Urothelium cell line (cell line): ENCODE measurements at regions not wholly inside any gene's neighbourhood (a gene's known extent, or its start where the extent isn't known, plus 50 kb on each side); places are given as distances from the start of the nearest gene placed in this dataset.

Experiments used
- DNase-seq: peaks from one replicate; pipeline ENCODE4 v3.0.0; 2011; ENCODE audit warnings: low spot score, mixed read lengths
- FAIRE-seq: peaks from 2 replicates; lab custom pipeline; 2011; peaks lifted over from hg19 to GRCh38; lab: Jason Lieb, UNC

DNA sequence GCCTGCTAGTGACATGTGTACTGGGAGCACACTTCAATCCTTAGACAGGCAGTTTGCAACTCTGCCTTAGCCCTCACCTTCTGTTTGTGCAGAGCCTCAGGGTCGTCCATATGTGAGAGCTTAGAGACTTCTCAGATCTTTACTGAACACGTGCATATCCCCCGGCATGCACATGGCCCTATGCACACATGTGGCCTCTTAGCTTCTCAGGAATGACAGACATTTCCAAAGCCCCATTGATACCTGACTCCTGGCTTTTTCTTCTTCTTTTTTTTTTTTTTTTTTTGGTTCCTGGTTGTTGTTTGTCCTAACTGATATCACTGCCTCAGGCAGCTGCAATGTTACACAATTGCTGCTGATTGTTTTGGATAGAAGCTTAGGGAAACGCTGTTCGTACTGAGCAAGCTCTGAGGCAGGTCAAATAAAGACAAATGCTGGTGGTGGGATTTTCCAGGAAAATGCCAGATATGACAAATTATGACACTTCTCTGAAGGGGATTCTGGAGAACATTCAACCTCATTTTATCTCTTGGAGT, 107.2 kb upstream of the RGMA start:
- DNase-seq = no peak
- no peak for FAIRE-seq

DNA sequence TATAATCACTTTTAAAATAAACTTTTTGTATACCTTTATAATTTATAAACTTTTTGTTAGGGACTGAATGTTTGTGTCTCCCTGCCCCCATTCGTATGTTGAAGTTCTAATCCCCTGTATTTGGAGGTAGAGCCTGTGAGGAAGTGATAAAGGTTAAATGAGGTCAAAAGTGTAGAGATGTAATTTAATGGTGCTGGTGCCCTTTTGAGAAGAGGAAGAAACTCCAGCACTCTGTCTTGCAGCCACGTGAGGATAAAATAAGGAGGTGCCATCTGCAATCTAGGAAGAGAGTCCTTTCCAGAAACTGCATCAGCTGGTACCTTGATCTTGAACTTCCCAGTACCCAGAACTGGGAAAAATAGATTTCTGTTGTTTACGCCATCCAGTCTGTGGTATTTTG, 106.1 kb upstream of the RGMA start:
- no peak for FAIRE-seq
- no peak for DNase-seq

DNA sequence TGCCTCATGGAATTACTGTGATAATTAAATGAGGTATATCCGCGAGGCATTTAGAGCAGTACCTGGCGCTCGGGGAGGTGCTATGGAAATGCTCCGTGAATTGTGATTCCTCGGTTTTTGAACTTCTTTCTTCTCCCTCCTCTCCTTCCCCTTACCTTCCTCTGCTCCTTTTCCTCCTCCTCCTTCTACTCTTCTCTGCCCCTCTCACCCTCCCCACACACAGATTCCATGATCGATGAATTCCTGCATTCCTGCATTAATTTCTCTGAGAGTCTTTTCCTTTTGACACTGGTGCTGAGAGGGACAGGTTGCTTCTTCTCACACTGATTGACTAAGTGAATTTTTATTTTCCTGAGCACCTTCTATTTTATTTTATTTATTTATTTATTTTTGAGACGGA, 101.2 kb upstream of the RGMA start:
- DNase-seq = no peak
- no peak for FAIRE-seq

DNA sequence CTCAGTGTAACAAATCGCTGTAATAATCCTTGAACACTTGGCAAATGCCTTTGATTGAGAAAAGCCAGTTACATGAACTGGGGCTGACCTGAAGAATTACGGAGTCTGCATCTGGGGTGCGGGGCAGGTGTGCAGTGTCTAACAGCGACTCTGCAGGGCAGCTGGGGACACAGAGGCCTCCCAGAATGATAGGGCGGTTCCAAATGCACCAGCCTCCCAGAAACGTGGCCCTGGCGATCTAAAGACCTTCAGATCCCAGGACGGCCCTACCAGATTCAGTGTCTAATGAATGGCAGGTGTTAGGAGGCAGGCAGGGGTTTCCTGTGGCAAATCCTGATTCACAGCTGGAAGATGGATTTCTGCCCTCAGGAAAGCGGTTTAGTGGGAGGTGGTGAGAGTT, 100.5 kb upstream of the RGMA start:
- FAIRE-seq (no peak), DNase-seq (no peak)

DNA sequence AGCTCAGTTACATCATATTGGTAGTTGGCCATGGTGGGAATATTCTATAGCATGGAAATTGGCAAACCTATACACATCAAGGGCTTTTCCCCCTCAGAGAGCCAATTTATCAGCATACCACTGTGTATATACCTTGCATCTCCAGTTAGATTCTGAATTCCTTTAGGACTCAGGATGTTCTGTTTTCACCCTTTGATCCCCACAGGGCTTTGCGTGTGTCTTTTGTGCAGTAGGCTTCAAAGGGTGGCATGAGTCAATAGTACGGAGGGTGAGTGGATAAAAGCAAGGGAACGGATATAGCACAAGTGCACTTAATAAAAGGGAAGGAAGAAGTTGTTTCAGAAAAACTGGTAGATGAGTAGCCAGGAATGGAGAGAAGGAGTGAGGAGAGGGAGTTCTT, 99.2 kb upstream of the RGMA start:
- DNase-seq = no peak
- FAIRE-seq = no peak

DNA sequence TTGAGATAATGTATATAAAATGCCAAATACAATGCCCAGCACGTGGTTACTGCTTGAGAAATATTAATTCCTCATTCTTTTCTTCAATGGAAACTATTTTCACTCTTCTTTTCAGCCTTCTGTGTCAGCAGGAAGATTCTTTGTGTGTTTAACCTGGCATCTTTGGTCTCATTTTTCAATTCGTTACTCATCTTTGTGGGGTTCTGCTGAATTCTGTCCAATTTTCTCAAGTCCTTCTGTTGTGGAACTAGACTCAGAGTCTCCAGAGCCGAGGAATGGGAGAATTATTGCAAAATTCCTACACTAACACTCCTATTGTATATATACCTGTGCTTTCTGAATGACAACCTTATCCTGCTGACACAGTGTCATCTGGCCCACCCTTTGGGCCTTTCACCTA, 96.8 kb upstream of the RGMA start:
- no peak for DNase-seq
- no peak for FAIRE-seq

DNA sequence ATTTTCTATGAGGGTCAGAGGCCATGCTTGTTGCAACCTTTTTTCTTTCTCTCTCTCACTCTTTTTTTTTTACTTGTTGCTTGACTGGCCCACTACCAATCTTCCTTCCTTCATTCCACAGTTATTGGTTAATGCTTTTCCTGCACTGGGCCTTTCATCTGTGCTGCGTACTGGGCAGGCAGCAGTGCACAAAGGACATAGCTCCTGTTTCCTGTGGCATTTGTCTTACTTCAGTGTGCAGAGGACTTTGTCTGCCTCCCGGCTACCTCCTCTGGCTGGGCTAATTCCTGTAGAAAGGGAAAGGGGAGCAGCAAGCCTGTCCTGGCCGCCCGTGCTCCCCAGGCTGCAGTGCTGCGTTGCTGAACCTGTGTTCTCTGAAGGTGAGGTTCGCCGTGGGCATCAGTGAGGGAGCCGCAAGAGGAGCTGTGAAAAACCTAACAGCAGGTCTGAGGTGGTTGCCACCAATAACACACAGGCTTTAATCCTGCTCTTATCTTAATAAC, 93.7 kb upstream of the RGMA start:
- no peak for FAIRE-seq

DNA sequence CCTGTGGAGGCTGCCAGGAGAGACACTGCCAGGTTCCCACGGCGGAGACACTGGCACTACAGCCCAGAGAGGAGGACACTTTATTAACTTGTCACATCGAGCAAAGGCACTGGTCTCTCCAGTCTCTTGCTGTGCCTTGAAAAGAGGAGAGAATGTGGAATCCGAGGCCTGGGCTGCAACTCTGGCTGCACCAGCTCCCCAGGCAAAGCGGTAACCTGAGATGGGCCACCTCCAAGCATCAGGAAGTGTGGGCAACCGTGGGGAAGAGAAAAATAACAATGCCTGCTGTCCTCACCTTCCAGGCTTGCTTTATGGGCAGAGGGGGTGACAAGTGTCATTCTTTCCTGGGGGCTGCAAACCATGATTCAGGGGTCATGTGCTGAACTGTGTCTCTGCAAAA, 91.6 kb upstream of the RGMA start:
- no peak for DNase-seq
- FAIRE-seq = no peak

More for the DNA sequence above, 93.7 kb upstream of the RGMA start:
- DNase-seq = no peak

DNA sequence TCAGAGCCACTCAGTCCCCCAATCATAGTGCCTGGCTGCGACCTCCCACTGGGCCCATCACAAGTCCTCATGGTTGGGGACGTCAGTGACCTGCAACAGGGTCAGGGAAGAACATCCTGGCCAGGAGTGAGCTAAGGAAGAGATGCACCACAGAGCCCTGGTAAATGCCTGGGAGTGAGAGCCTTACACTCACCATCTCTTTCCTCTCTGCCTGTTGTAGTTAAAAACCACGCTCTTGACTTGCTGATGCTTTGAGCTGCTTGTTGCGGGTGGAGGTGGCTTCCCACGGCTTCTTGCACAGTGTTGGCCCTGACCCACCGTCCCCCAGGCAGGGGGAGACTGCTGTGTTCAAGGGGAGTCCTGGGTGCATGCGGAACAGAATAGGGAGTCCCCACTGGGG, 91.1 kb upstream of the RGMA start:
- no peak for FAIRE-seq
- DNase-seq = no peak

DNA sequence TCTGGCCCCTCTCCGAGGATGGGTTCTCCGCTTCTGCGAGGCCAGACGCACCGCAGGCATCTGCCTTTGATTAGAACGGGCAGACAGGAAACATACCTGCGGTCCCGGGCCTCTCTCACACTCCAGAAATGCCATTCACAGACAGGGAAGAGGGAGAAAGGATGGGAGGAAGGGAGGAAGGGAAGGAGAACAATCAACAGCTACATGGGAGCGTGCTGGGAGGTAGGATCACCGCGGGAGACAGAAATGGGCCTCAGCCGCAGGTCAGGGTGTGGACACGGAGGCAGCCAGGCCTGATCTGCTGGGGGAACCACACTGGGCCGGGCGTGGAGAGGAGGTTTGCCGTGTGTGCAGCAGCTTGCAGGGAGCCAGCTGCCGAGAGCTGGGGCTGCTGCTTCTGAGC, 90.7 kb upstream of the RGMA start:
- no peak for FAIRE-seq
- peak; percentile 64 for DNase-seq

DNA sequence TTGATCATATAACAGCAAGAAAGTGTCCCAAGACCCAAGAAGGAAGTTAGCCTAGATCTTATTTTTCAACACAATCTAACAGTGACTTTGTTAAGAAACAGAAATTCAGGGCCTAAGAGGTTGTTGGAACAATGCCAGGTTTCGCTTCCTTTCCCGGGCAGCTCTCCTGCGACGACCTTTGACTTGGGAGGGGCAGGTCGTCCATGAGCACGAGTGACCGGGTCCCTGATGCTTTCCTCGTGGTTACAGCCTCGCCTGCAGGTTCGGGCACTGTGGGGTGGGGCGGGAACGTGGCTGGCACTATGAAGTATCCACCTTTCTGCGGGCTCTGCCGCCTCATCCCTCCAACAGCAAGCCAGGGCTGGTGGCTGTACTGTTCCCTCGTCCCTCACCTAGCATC, 90.1 kb upstream of the RGMA start:
- DNase-seq (peak; percentile 20), FAIRE-seq (no peak)

DNA sequence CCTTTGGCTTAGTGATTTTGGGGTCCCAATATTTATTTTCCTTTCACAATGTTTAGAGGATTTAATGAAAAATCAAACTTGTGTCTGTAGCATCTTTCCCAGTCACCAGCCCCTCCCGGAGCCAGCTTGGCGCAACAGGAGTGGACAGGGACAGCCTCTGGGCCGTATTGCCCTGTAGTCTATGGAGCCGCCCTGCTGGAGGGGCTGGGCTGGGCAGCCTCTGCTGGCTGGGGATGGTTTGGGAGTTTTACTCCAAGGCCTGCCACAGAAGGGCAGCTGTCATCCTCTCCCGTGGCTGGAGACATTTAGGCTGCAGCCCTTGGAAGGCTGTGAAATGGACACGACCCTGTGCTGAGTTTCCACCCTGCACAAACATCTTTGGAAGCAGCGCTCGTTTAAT, 89.4 kb upstream of the RGMA start:
- FAIRE-seq (no peak), DNase-seq (no peak)

DNA sequence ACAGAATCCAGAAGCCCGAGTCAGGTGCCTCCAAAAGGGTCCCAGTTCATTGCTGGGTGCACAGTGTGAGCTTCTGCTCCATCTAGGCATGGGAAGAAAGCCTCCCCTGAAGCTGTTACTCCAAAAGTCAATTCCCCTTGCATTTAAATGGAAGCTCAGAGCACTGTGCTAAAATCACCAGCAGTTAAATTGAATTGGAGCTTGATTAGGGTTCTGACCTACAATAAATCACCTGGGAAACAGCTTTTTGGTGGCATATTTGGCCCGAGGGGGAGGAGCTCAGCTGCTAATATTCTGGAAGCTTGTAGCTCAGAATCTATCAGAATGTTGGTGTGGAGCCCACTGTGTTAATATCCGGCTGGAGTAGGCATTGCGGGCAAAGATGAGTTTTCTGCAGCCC, 87.1 kb upstream of the RGMA start:
- no peak for DNase-seq
- no peak for FAIRE-seq

DNA sequence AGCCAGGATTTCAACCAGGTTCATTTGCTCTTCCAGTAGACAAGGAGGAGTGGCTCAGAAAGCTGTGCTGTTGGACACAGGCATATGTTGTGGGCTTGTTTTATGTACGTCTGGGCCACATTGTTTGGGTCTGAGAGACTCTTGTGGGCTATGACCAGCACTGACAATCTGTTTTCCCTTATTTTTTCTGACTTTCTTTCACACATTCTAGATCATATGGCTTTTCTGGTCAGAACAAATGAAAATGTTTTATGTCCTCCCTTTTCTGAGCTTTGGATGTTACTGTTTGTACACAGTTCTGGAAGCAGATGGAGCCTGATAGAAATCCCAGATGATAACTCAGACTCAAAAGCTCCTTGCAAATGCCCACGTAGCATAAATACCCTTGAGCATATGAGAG, 85.8 kb upstream of the RGMA start:
- no peak for DNase-seq
- no peak for FAIRE-seq

DNA sequence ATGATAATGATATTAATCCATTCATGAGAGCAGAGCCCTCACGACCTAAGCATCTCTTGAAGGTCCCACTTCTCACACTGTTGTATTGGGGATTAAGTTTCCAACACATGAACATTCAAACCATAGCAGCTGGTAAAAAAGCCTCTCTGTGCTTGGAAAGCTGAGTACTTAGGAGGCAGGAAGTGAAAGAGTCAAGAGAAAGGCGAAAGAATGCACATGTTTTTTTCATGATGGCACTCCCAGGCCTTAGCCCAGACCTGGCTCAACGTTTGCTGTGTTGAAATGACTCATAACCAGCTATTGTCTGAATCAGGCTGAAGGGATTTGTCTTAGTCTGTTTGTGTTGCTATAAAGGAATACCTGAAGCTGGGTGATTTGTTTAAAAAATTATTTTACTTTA, 84.4 kb upstream of the RGMA start:
- FAIRE-seq (peak; percentile 17), DNase-seq (peak; percentile 86)

DNA sequence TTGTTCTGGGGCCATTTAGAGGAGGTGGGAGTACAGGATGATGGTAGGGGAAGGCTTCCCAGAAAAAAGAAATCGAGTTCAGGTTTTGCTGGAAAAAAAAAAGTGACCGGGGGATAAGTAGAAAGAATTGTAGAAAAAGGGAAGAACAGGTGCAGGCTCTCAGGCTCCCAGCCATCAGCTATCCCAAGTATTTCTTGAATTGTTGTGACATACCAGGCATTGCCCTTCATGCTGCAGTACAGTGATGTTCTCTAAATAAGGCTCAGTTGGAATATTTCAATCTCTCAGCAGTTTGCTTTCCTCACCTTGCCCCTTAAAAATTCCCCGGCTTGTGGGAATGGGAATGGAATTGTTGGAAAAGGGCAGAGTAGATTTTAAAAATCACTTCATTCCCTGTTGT, 82.5 kb upstream of the RGMA start:
- FAIRE-seq = no peak
- no peak for DNase-seq

DNA sequence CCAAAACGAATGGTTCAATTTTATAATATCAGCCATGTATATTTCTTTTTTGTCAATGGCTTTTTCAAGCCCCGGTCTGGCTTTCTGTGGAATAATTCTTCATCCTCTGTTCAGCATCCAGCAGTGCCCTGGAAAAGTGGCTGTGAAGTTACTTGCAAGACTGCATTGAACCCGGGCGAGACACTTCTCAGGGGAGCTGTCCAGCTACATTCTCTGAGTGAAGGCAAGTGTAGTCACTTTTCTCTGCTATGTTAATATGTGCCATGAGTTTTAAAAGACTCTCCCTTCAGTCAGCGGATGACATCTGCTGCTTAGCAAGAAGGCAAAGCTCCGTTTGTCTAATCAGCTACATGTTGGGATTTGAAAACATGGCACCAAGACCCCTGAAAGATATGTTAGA, 81.3 kb upstream of the RGMA start:
- DNase-seq (no peak), FAIRE-seq (no peak)

DNA sequence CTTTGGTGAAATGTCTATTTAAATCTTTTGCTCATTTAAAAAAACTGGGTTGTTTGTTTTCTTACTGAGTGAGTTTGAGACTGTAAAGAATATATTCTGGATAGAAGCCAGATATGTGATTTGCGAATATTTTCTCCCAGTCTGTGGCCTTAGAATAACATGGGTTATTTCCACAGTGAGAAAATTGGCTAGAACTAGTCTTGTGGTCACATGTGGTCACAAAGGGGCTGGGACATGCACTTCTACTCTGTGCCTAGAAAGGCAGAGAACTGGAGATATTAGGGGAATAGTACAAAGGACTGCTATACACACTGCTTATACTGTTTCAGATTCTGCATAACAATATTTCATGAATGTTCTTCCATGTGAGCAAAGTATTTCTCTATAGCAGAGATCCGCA, 79.9 kb upstream of the RGMA start:
- DNase-seq (no peak), FAIRE-seq (no peak)

DNA sequence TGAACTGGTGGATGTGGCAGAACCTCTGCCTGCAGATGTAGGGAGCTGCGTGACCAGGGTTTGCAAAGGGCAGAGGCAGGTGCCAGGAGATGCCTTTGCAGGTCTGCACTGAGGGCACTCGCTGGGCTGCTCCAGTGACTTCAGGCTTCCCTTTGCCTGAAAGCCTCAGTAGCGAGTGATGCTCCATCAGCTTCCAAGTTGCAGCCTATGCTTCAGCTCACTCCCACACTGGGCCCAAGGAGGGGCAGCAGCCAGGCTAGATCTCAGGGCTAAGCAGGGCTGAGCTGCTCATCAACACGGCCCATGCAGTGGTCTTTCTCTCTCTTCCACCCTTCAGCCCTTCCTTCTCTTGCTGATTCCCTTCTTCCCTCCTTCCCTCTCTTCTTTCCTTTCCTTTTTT, 78.3 kb upstream of the RGMA start:
- no peak for FAIRE-seq
- no peak for DNase-seq

DNA sequence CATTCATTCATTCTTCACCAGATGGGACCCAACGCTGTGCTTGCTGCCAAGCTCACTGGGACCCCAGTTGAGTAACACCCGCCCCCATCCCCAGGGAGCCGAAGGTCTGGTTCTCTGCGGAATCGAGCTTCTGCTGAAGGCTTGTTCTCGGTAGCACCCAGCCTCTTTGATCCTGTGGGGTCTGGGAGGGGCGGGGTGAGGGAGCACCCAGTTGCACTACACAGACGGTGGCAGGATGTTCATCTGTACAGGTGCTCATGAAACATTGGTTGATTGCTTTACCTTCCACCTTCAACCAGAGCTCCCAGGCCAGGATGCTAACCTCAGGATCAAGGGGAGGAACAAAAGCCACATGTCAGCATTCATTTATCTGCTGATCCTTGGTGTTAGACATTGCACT, 77.7 kb upstream of the RGMA start:
- FAIRE-seq = no peak
- DNase-seq = no peak

DNA sequence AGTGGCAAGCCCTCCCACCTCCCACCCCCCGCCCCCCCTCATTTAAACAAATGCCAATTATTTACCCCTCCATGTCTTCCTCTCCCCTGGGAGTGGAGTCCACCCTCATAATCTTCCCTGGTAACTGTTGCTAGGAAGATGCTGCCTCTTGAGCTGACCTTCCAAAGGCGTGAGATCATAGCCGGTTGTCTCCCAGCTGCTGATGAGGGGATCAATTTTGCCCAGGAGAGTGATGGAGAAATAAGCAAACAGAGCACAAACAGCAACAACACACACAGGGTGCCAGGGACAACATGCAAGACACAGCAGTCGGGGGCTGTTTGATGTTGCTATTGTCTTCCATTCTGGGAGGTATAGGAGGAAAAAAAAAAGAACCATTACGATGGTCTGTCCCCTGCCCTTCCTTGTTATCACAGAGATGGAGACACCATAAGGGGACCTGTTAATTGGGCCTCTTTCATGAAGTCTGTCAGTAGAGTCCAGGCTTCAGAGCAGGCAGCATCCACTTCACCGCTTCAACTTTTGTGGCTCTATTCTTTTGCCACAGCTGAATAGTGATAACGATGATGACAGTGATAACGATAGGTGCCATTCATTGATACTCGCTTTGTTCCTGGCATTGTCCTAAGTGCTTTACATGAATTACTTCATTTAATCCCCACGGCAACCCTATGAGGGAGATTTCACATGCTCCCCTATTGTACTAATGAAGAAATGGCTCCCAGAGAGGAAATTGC, 76.9 kb upstream of the RGMA start:
- FAIRE-seq = no peak

DNA sequence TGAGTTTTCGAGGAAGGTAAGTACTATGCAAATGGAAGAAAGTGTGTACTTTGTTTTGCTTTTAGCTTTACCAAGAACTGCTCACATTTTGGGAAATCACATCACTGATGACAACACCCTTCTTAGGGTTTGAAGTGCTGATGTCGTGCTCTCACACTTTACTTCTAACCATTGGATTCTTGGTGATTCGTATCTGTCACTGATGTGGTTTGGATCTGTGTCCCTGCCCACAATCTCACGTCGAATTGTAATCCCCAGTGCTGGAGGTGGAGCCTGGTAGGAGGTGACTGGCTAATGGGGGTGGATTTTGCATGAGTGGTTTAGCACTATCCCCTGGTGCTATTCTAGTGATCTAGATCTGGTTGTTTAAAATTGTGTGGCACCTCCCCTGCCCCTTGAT, 75.4 kb upstream of the RGMA start:
- peak; percentile 48 for FAIRE-seq
- no peak for DNase-seq

More for the DNA sequence above, 76.9 kb upstream of the RGMA start:
- DNase-seq = no peak

DNA sequence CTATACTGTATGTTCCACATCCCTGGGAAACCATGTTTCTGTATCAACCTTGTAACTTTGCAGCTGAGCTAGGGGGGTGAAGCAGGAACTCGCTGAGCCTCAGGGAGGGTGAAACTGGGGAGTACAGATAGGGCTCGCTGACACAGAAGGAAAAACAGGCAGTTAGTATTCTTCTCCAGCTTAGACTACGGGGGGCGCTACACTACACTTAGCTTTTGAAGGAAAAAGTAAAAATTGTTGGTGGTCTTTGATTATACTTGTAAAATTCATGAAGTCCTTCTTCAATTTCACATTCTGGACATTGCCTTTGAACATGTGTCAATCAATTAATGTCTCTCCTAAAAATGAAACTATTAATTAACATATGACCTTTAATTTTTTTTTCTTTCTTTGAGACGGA, 73.5 kb upstream of the RGMA start:
- FAIRE-seq (no peak), DNase-seq (no peak)
